ENCODE measurements at regions not wholly inside any gene's neighbourhood (a gene's known extent, or its start where the extent isn't known, plus 50 kb on each side); places are given as distances from the start of the nearest gene placed in this dataset.

- TF ChIP-seq CTCF (IDR thresholded peaks at IDR 0.05), result no peak
- no peak for TF ChIP-seq EZH2 (IDR thresholded peaks at IDR 0.05)
These were observed 108.3 kb downstream of the CTTN start for GRCh38 chr11:70506658-70506970.

Data from neural progenitor cell (in vitro differentiated cells).